ENCODE measurements at regions not wholly inside any gene's neighbourhood (a gene's known extent, or its start where the extent isn't known, plus 50 kb on each side); places are given as distances from the start of the nearest gene placed in this dataset.

- H3K4me3 Mint-ChIP-seq = no peak overlapping the region
- H3K27ac Mint-ChIP-seq = no peak overlapping the region
- H3K27me3 Mint-ChIP-seq = no peaks in the 10 kb centered on the region
- POLR2A ChIA-PET = no interaction called here
- CTCF ChIA-PET = no interaction called here
- DNase-seq = no peak
- no peaks in the 10 kb centered on the region for H3K9me3 Mint-ChIP-seq
- no peaks in the 10 kb centered on the region for H3K36me3 Mint-ChIP-seq (ENCODE audit: low read depth)
- H3K4me1 Mint-ChIP-seq = no peaks in the 10 kb centered on the region
These were observed 254.6 kb downstream of the TFEC start for GRCh38 chr7:115775981-115776380.

- POLR2A ChIA-PET = no interaction called here
- Mint-ChIP-seq H3K27ac (no peak overlapping the region), H3K4me1 (no peaks in the 10 kb centered on the region), H3K27me3 (no peaks in the 10 kb centered on the region), H3K36me3 (ENCODE audit: low read depth) (no peaks in the 10 kb centered on the region), H3K9me3 (no peaks in the 10 kb centered on the region), H3K4me3 (no peak overlapping the region)
- no peak for DNase-seq
- CTCF ChIA-PET = no interaction called here
These were observed 267.2 kb downstream of the TFEC start for GRCh38 chr7:115763347-115763746.

GRCh38 chr7:115758025-115758424 is 272.5 kb downstream of the TFEC start:
- Mint-ChIP-seq H3K27me3 (no peaks in the 10 kb centered on the region), H3K36me3 (ENCODE audit: low read depth) (no peaks in the 10 kb centered on the region), H3K4me3 (no peak overlapping the region), H3K27ac (no peak overlapping the region), H3K4me1 (no peaks in the 10 kb centered on the region), H3K9me3 (no peaks in the 10 kb centered on the region)
- CTCF ChIA-PET = no interaction called here
- no peak for DNase-seq
- POLR2A ChIA-PET = no interaction called here

- ChIA-PET CTCF (no interaction called here), POLR2A (no interaction called here)
- H3K27me3 Mint-ChIP-seq = peaks cover 2% of the 10 kb centered on the region
- no peaks in the 10 kb centered on the region for H3K9me3 Mint-ChIP-seq
- DNase-seq = no peak
- H3K4me1 Mint-ChIP-seq = no peaks in the 10 kb centered on the region
- H3K36me3 Mint-ChIP-seq (ENCODE audit: low read depth) = no peaks in the 10 kb centered on the region
- H3K4me3 Mint-ChIP-seq = no peak overlapping the region
- no peak overlapping the region for H3K27ac Mint-ChIP-seq
These were observed 276.3 kb downstream of the TFEC start for GRCh38 chr7:115754226-115754625.

GRCh38 chr7:115749924-115750323 is 280.6 kb downstream of the TFEC start:
- Mint-ChIP-seq H3K27me3 (peaks cover 2% of the 10 kb centered on the region), H3K27ac (no peak overlapping the region), H3K4me1 (peaks cover 4% of the 10 kb centered on the region), H3K4me3 (no peak overlapping the region), H3K9me3 (no peaks in the 10 kb centered on the region), H3K36me3 (ENCODE audit: low read depth) (no peaks in the 10 kb centered on the region)
- ChIA-PET CTCF (no interaction called here), POLR2A (no interaction called here)
- no peak for DNase-seq

- no peaks in the 10 kb centered on the region for H3K9me3 Mint-ChIP-seq
- H3K4me1 Mint-ChIP-seq = peaks cover 4% of the 10 kb centered on the region
- H3K27me3 Mint-ChIP-seq = peaks cover 2% of the 10 kb centered on the region
- H3K4me3 Mint-ChIP-seq = no peak overlapping the region
- ChIA-PET POLR2A (no interaction called here), CTCF (interaction anchor here (1.5 kb wide), 1 partner anchor 41 kb away, joined by 6 read pairs; no protein-coding TSS in a partner anchor)
- H3K36me3 Mint-ChIP-seq (ENCODE audit: low read depth) = no peaks in the 10 kb centered on the region
- no peak for DNase-seq
- no peak overlapping the region for H3K27ac Mint-ChIP-seq
These were observed 282.3 kb downstream of the TFEC start for GRCh38 chr7:115748123-115748738.

- Mint-ChIP-seq H3K27me3 (peaks cover 2% of the 10 kb centered on the region), H3K4me3 (no peak overlapping the region), H3K4me1 (peaks cover 4% of the 10 kb centered on the region), H3K27ac (no peak overlapping the region), H3K9me3 (no peaks in the 10 kb centered on the region), H3K36me3 (ENCODE audit: low read depth) (no peaks in the 10 kb centered on the region)
- ChIA-PET CTCF (interaction anchor here (1.0 kb wide), 1 partner anchor 39 kb away, joined by 3 read pairs; no protein-coding TSS in a partner anchor), POLR2A (interaction anchor here (0.6 kb wide), 1 partner anchor 476 kb away, joined by 3 read pairs; no protein-coding TSS in a partner anchor)
- no peak for DNase-seq
These were observed 283.4 kb downstream of the TFEC start for GRCh38 chr7:115747174-115747573.

GRCh38 chr7:115740043-115740442 is 290.5 kb downstream of the TFEC start:
- Mint-ChIP-seq H3K27me3 (no peaks in the 10 kb centered on the region), H3K27ac (no peak overlapping the region), H3K36me3 (ENCODE audit: low read depth) (no peaks in the 10 kb centered on the region), H3K9me3 (no peaks in the 10 kb centered on the region), H3K4me1 (no peaks in the 10 kb centered on the region), H3K4me3 (no peak overlapping the region)
- POLR2A ChIA-PET = no interaction called here
- DNase-seq = no peak
- CTCF ChIA-PET = no interaction called here

GRCh38 chr7:115734641-115735040 is 295.9 kb downstream of the TFEC start:
- Mint-ChIP-seq H3K4me1 (no peaks in the 10 kb centered on the region), H3K27ac (no peak overlapping the region), H3K36me3 (ENCODE audit: low read depth) (no peaks in the 10 kb centered on the region), H3K9me3 (no peaks in the 10 kb centered on the region), H3K27me3 (peaks cover 5% of the 10 kb centered on the region), H3K4me3 (no peak overlapping the region)
- DNase-seq = no peak
- CTCF ChIA-PET = no interaction called here
- POLR2A ChIA-PET = no interaction called here

- no peak for DNase-seq
- Mint-ChIP-seq H3K36me3 (ENCODE audit: low read depth) (no peaks in the 10 kb centered on the region), H3K9me3 (no peaks in the 10 kb centered on the region), H3K27me3 (peaks cover 7% of the 10 kb centered on the region), H3K4me3 (no peak overlapping the region), H3K27ac (no peak overlapping the region), H3K4me1 (no peaks in the 10 kb centered on the region)
- POLR2A ChIA-PET = no interaction called here
- CTCF ChIA-PET = no interaction called here
These were observed 298.6 kb downstream of the TFEC start for GRCh38 chr7:115731796-115732471.

GRCh38 chr7:115728518-115728917 is 302.0 kb downstream of the TFEC start:
- H3K27ac Mint-ChIP-seq = no peak overlapping the region
- H3K36me3 Mint-ChIP-seq (ENCODE audit: low read depth) = no peaks in the 10 kb centered on the region
- H3K4me3 Mint-ChIP-seq = no peak overlapping the region
- H3K4me1 Mint-ChIP-seq = no peaks in the 10 kb centered on the region
- DNase-seq = no peak
- H3K9me3 Mint-ChIP-seq = no peaks in the 10 kb centered on the region
- CTCF ChIA-PET = no interaction called here
- POLR2A ChIA-PET = no interaction called here
- peaks cover 7% of the 10 kb centered on the region for H3K27me3 Mint-ChIP-seq

- H3K4me1 Mint-ChIP-seq = peaks cover 8% of the 10 kb centered on the region
- H3K4me3 Mint-ChIP-seq = no peak overlapping the region
- ChIA-PET CTCF (no interaction called here), POLR2A (no interaction called here)
- H3K9me3 Mint-ChIP-seq = no peaks in the 10 kb centered on the region
- H3K27ac Mint-ChIP-seq = no peak overlapping the region
- no peaks in the 10 kb centered on the region for H3K36me3 Mint-ChIP-seq (ENCODE audit: low read depth)
- peaks cover 2% of the 10 kb centered on the region for H3K27me3 Mint-ChIP-seq
- no peak for DNase-seq
These were observed 306.0 kb downstream of the TFEC start for GRCh38 chr7:115724400-115725056.

- H3K4me1 Mint-ChIP-seq = peaks cover 8% of the 10 kb centered on the region
- no peaks in the 10 kb centered on the region for H3K27me3 Mint-ChIP-seq
- H3K27ac Mint-ChIP-seq = peak overlapping the region; percentile 75
- H3K36me3 Mint-ChIP-seq (ENCODE audit: low read depth) = no peaks in the 10 kb centered on the region
- ChIA-PET CTCF (interaction anchor here (1.2 kb wide), 1 partner anchor 15 kb away, joined by 3 read pairs; no protein-coding TSS in a partner anchor), POLR2A (no interaction called here)
- no peak for DNase-seq
- no peaks in the 10 kb centered on the region for H3K9me3 Mint-ChIP-seq
- no peak overlapping the region for H3K4me3 Mint-ChIP-seq
These were observed 308.1 kb downstream of the TFEC start for GRCh38 chr7:115722302-115722977.
